Mesothelial cell of epicardium (in vitro differentiated cells): ENCODE measurements at regions not wholly inside any gene's neighbourhood (a gene's known extent, or its start where the extent isn't known, plus 50 kb on each side); places are given as distances from the start of the nearest gene placed in this dataset.
A peak's percentile ranks its signal among the peaks of the same experiment; 100 is the strongest.
"Not testable (repeated sequence)": the region's sequence is repeated elsewhere in the genome, so short reads cannot be mapped to it uniquely, and the experiment has no call there.

Source experiments
- DNase-seq, 2 experiments: peaks; one replicate each; pipeline ENCODE4 v3.0.0; 2021; ENCODE audit warnings: low spot score in 2 of 2; ENCODE audit not compliant: unreplicated experiment in 2 of 2
- H3K27ac Mint-ChIP-seq: 2 replicates; pipeline ENCODE4 v1.8.0; 2021; ENCODE audit warnings: mixed read lengths
- H3K27me3 Mint-ChIP-seq: 2 replicates; pipeline ENCODE4 v1.8.0; 2021; ENCODE audit warnings: low read depth, mixed read lengths
- H3K36me3 Mint-ChIP-seq: 2 replicates; pipeline ENCODE4 v1.8.0; 2021; ENCODE audit warnings: mixed read lengths
- H3K4me1 Mint-ChIP-seq: 2 replicates; pipeline ENCODE4 v1.8.0; 2021; ENCODE audit warnings: mixed read lengths
- H3K4me3 Mint-ChIP-seq: 2 replicates; pipeline ENCODE4 v1.8.0; 2021; ENCODE audit warnings: mild to moderate bottlenecking, moderate library complexity, mixed read lengths
- H3K9me3 Mint-ChIP-seq: 2 replicates; pipeline ENCODE4 v1.8.0; 2021; ENCODE audit warnings: mixed read lengths
- TF ChIP-seq, protein P1 (sequence below): fragments of 200-600 bp; sonication (generic); IDR thresholded peaks from one replicate; pipeline ENCODE4 v1.5.0; 2021; ENCODE audit warnings: antibody characterized with exemption; ENCODE audit not compliant: unreplicated experiment

DNA sequence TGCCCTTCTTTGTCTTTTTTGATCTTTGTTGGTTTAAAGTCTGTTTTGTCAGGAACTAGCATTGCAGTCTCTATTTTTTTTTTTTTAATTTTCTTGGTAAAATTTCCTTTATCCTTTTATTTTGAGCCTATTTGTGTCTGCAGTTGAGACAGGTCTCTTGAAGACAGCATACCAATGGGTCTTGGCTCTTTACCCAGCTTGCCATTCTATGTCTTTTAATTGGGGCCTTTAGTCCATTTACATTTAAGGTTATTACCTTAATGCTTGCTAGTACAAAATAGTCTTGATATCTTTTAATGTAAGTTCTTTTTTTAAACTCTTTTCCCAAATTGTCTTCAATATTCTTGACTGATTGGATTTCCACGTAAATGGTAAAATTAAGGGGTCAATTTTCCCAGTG, 398.3 kb upstream of the CHRM2 start:
- TF ChIP-seq, protein P1, sequence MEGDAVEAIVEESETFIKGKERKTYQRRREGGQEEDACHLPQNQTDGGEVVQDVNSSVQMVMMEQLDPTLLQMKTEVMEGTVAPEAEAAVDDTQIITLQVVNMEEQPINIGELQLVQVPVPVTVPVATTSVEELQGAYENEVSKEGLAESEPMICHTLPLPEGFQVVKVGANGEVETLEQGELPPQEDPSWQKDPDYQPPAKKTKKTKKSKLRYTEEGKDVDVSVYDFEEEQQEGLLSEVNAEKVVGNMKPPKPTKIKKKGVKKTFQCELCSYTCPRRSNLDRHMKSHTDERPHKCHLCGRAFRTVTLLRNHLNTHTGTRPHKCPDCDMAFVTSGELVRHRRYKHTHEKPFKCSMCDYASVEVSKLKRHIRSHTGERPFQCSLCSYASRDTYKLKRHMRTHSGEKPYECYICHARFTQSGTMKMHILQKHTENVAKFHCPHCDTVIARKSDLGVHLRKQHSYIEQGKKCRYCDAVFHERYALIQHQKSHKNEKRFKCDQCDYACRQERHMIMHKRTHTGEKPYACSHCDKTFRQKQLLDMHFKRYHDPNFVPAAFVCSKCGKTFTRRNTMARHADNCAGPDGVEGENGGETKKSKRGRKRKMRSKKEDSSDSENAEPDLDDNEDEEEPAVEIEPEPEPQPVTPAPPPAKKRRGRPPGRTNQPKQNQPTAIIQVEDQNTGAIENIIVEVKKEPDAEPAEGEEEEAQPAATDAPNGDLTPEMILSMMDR = no peak
- Mint-ChIP-seq H3K27ac (no peak overlapping the region), H3K36me3 (peaks cover 22% of the 10 kb centered on the region), H3K27me3 (no peaks in the 10 kb centered on the region), H3K4me3 (no peak overlapping the region), H3K9me3 (peaks cover 56% of the 10 kb centered on the region), H3K4me1 (no peaks in the 10 kb centered on the region)
- no peak for DNase-seq

DNA sequence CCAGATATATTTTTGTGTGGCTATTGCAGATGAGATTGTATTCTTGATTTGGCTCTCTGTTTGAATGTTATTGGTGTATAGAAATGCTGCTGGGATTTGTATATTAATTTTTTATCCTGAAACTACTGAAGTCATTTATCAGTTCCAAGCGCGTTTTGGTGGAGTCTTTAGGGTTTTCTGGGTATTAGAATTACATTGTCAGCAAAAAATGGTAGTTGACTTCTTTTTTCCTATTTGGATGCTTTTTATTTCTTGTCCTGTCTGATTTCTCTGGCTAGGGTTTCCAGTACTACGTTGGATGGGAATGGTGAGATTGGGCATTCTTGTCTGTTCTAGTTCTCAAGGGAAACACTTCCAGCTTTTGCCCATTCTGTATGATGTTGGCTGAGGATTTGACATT, 415.5 kb upstream of the CHRM2 start:
- H3K4me3 Mint-ChIP-seq = no peak overlapping the region
- peaks cover 29% of the 10 kb centered on the region for H3K9me3 Mint-ChIP-seq
- H3K27ac Mint-ChIP-seq = no peak overlapping the region
- H3K4me1 Mint-ChIP-seq = no peaks in the 10 kb centered on the region
- H3K27me3 Mint-ChIP-seq = no peaks in the 10 kb centered on the region
- TF ChIP-seq, protein P1 = no peak
- H3K36me3 Mint-ChIP-seq = no peaks in the 10 kb centered on the region
- DNase-seq = no peak

DNA sequence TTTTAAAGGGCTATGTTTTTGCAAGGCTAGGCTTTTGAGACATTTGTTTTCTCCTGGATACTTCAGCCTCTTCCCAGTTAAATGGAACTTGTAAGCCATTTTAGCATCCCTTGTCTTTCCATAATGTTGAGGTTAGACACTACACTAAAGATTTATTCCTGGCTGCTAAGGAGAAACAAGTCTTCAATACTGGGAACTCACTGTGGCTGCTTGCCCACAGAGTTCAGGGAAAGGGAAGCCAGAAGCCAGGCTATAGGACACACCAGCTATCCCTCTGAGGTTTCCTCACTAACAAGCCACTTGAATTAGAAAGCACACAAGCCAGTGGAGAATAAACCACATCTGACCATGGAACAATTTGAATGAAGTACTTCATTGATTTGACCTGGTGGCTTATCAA, 421.7 kb upstream of the CHRM2 start:
- Mint-ChIP-seq H3K27me3 (no peaks in the 10 kb centered on the region), H3K4me1 (peaks cover 2% of the 10 kb centered on the region), H3K27ac (no peak overlapping the region), H3K9me3 (peaks cover 15% of the 10 kb centered on the region), H3K36me3 (no peaks in the 10 kb centered on the region), H3K4me3 (no peak overlapping the region)
- TF ChIP-seq, protein P1 = no peak
- no peak for DNase-seq

DNA sequence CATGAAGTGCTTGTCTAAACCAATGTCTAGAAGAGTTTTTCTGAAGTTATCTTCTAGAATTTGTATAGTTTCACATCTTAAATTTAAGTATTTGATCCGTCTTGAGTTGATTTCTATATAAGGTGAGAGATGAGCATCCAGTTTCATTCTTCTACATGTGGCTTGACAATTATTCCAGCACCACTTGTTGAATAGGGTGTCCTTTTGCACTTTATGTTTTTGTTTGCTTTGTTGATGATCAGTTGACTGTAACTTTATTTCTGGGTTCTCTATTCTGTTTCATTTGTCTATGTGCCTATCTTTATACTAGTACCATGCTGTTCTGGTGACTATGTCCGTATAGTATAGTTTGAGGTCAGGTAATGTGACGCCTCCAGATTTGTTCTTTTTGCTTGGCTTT, 426.6 kb upstream of the CHRM2 start:
- H3K9me3 Mint-ChIP-seq = peaks cover 5% of the 10 kb centered on the region
- no peaks in the 10 kb centered on the region for H3K36me3 Mint-ChIP-seq
- H3K27ac Mint-ChIP-seq = no peak overlapping the region
- H3K27me3 Mint-ChIP-seq = peaks cover 2% of the 10 kb centered on the region
- TF ChIP-seq, protein P1 = no peak
- no peak for DNase-seq
- H3K4me3 Mint-ChIP-seq = no peak overlapping the region
- H3K4me1 Mint-ChIP-seq = peaks cover 2% of the 10 kb centered on the region

DNA sequence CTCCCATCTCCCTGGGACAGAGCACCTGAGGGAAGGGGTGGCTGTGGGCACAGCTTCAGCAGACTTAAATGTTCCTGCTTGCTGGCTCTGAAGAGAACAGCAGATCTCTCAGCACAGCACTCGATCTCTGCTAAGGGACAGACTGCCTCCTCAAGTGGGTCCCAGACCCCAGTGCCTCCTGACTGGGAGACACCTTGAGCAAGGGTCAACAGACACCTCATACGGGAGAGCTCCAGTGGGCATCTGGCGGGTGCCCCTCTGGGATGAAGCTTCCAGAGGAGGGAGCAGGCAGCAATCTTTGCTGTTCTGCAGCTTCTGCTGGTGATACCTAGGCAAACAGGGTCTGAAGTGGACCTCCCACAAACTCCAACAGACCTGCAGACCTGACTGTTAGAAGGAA, 436.7 kb upstream of the CHRM2 start:
- H3K4me1 Mint-ChIP-seq, H3K27me3 Mint-ChIP-seq, DNase-seq, H3K4me3 Mint-ChIP-seq, H3K36me3 Mint-ChIP-seq, H3K27ac Mint-ChIP-seq: not testable (repeated sequence)
- peaks cover 12% of the 10 kb centered on the region for H3K9me3 Mint-ChIP-seq

DNA sequence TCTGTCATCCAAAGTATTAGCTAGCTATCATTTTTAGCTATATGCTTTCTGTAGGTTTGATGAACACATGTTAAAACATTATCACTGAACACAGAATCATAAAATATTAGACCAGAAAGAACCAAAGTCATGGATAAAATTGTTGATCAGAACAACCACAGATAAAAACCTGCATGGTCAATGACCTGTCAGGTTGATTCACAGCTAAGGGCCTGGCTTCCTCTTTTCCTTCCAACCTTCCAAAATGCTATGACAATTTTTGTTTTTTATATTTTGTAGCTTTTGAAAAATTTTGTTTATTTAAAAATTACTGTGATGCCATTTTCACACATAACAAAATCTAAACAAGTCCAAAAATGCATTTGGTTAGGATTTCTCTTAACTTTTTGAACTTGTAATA, 444.4 kb upstream of the CHRM2 start:
- Mint-ChIP-seq H3K4me3 (no peak overlapping the region), H3K27me3 (no peaks in the 10 kb centered on the region), H3K27ac (no peak overlapping the region), H3K4me1 (no peaks in the 10 kb centered on the region), H3K9me3 (no peaks in the 10 kb centered on the region), H3K36me3 (no peaks in the 10 kb centered on the region)
- TF ChIP-seq, protein P1 = no peak
- no peak for DNase-seq

DNA sequence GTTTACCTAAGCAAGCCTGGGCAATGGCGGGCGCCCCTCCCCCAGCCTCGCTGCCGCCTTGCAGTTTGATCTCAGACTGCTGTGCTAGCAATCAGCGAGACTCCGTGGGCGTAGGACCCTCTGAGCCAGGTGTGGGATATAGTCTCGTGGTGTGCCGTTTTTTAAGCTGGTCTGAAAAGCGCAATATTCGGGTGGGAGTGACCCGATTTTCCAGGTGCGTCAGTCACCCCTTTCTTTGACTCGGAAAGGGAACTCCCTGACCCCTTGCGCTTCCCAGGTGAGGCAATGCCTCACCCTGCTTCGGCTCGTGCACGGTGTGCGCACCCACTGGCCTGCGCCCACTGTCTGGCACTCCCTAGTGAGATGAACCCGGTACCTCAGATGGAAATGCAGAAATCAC, 442.6 kb upstream of the MTPN start:
- not testable (repeated sequence) for H3K4me1 Mint-ChIP-seq
- peak overlapping the region; percentile 15 for H3K4me3 Mint-ChIP-seq

More for the DNA sequence above, 442.6 kb upstream of the MTPN start:
- H3K27me3 Mint-ChIP-seq, H3K36me3 Mint-ChIP-seq, H3K27ac Mint-ChIP-seq, DNase-seq, H3K9me3 Mint-ChIP-seq: not testable (repeated sequence)
